C4-2B (cell line): ENCODE measurements at regions not wholly inside any gene's neighbourhood (a gene's known extent, or its start where the extent isn't known, plus 50 kb on each side); places are given as distances from the start of the nearest gene placed in this dataset.

Experiments used
- H3K27ac ChIP-seq: fragments of 450-650 bp; 2 replicates; pipeline ENCODE4 v1.5.1; 2017
- CTCF ChIP-seq: fragments of 450-650 bp; conservative IDR thresholded peaks from 2 replicates; pipeline ENCODE4 v1.5.1; 2017; ENCODE audit warnings: mild to moderate bottlenecking
- ZFX ChIP-seq: fragments of 450-650 bp; IDR thresholded peaks from 2 replicates; pipeline ENCODE4 v1.6.1; 2017

- TF ChIP-seq ZFX = peak; percentile 17; the same call in 1 of the 2 replicates
- no peak for TF ChIP-seq CTCF
- H3K27ac ChIP-seq = peak overlapping the region; percentile 28
Measured at GRCh38 chr6:961407-961960, 268.5 kb upstream of the EXOC2 start.

- no peak for TF ChIP-seq CTCF
- no peak for TF ChIP-seq ZFX
- no peak overlapping the region for H3K27ac ChIP-seq
Measured at GRCh38 chr6:960356-960755, 267.4 kb upstream of the EXOC2 start.

GRCh38 chr6:958488-958887 lies 265.5 kb upstream of the EXOC2 start:
- no peak overlapping the region for H3K27ac ChIP-seq
- TF ChIP-seq CTCF (no peak), ZFX (no peak)

GRCh38 chr6:951399-952181 lies 258.7 kb upstream of the EXOC2 start:
- H3K27ac ChIP-seq = no peak overlapping the region
- TF ChIP-seq ZFX = no peak
- no peak for TF ChIP-seq CTCF

- H3K27ac ChIP-seq = no peak overlapping the region
- TF ChIP-seq CTCF = no peak
- no peak for TF ChIP-seq ZFX
Measured at GRCh38 chr6:947235-947934, 254.4 kb upstream of the EXOC2 start.

- no peak overlapping the region for H3K27ac ChIP-seq
- TF ChIP-seq CTCF = no peak
- no peak for TF ChIP-seq ZFX
Measured at GRCh38 chr6:946546-946945, 253.6 kb upstream of the EXOC2 start.
